ENCODE measurements at regions not wholly inside any gene's neighbourhood (a gene's known extent, or its start where the extent isn't known, plus 50 kb on each side); places are given as distances from the start of the nearest gene placed in this dataset.
"Not testable (repeated sequence)": the region's sequence is repeated elsewhere in the genome, so short reads cannot be mapped to it uniquely, and the experiment has no call there.

GRCh38 chr12:92987362-92987761 is 58.3 kb upstream of the EEA1 start:
- DNase-seq (ENCODE audit: low read depth): no peak

GRCh38 chr12:92987846-92988621 is 58.9 kb upstream of the EEA1 start:
- DNase-seq (ENCODE audit: low read depth): no peak

GRCh38 chr12:92988622-92989130 is 59.6 kb upstream of the EEA1 start:
- DNase-seq (ENCODE audit: low read depth): no peak

- DNase-seq (ENCODE audit: low read depth): no peak
Measured at GRCh38 chr12:92989715-92990484, 60.8 kb upstream of the EEA1 start.

GRCh38 chr12:92991134-92991533 is 62.0 kb upstream of the EEA1 start:
- no peak for DNase-seq (ENCODE audit: low read depth)

- DNase-seq (ENCODE audit: low read depth): no peak
Measured at GRCh38 chr12:92992041-92992440, 62.9 kb upstream of the EEA1 start.

- no peak for DNase-seq (ENCODE audit: low read depth)
Measured at GRCh38 chr12:92993259-92993658, 64.2 kb upstream of the EEA1 start.

- DNase-seq (ENCODE audit: low read depth): no peak
Measured at GRCh38 chr12:92995258-92995903, 66.3 kb upstream of the EEA1 start.

- no peak for DNase-seq (ENCODE audit: low read depth)
Measured at GRCh38 chr12:93000026-93000425, 70.9 kb upstream of the EEA1 start.

GRCh38 chr12:93001407-93001806 is 72.3 kb upstream of the EEA1 start:
- DNase-seq (ENCODE audit: low read depth): no peak

- DNase-seq (ENCODE audit: low read depth): no peak
Measured at GRCh38 chr12:93002293-93003054, 73.4 kb upstream of the EEA1 start.

GRCh38 chr12:93003531-93004239 is 74.6 kb upstream of the EEA1 start:
- no peak for DNase-seq (ENCODE audit: low read depth)

- DNase-seq (ENCODE audit: low read depth): no peak
Measured at GRCh38 chr12:93005928-93006392, 76.9 kb upstream of the EEA1 start.

- DNase-seq (ENCODE audit: low read depth): no peak
Measured at GRCh38 chr12:93006471-93007208, 77.5 kb upstream of the EEA1 start.

- no peak for DNase-seq (ENCODE audit: low read depth)
Measured at GRCh38 chr12:93007544-93007943, 78.4 kb upstream of the EEA1 start.

- DNase-seq (ENCODE audit: low read depth): no peak
Measured at GRCh38 chr12:93008044-93008778, 79.1 kb upstream of the EEA1 start.

- not testable (repeated sequence) for DNase-seq (ENCODE audit: low read depth)
Measured at GRCh38 chr12:93008880-93009279, 79.8 kb upstream of the EEA1 start.

GRCh38 chr12:93009533-93009932 is 80.4 kb upstream of the EEA1 start:
- no peak for DNase-seq (ENCODE audit: low read depth)

- no peak for DNase-seq (ENCODE audit: low read depth)
Measured at GRCh38 chr12:93010461-93010860, 81.4 kb upstream of the EEA1 start.

GRCh38 chr12:93011100-93011499 is 82.0 kb upstream of the EEA1 start:
- DNase-seq (ENCODE audit: low read depth): no peak

Data from activated T-helper 9 cell treated with anti-CD3 and anti-CD28 coated beads, Interleukin-2, amount 50 U/mL, for 16 hours (primary cell).